OCI-LY3 (cell line): ENCODE measurements at regions not wholly inside any gene's neighbourhood (a gene's known extent, or its start where the extent isn't known, plus 50 kb on each side); places are given as distances from the start of the nearest gene placed in this dataset.

Source experiments
- EZH2phosphoT487 ChIP-seq: fragments of 200-600 bp; shearing (Covaris generic); IDR thresholded peaks from 2 replicates; pipeline ENCODE4 v1.6.1; 2018; ENCODE audit warnings: antibody characterized with exemption, mixed run types, low read depth
- TF ChIP-seq, protein P1 (sequence below): fragments of 200-600, 300-600 bp; sonication (generic); IDR thresholded peaks from 2 replicates; pipeline ENCODE4 v1.5.1; 2014; ENCODE audit warnings: antibody characterized with exemption, low read length, low read depth

DNA sequence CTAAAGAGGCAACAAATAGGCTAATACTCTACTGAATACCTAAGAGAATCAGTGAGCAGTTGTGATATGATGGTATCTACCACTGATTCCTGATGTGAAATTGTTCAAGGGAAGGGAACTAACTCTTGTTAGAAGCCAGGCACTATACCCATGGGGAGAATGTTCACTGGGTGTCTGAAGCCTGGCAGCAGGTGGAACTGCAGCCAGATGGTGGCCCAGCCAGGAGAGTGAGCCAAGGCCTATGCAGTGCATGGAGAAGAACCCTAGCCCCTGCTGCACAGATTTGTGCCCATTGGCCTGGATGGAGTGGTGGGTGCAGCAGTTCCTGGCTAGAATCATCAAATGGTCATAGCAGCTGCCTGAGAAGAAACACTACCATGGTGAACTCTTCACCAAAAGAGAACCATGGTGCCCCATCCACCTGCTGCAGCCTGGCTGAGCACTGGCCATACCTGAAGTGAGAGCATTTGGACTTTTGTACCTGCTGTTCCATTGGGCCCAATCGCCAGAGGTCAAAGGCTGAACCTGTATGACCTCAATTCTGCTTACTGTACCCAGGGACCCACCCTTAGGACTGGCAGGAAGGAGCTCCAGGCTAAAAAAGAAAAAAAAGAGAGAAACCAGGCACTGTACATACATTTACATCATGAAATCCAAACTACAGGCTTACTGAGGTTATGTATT lies 118.8 kb upstream of the IVNS1ABP start:
- TF ChIP-seq, protein P1, sequence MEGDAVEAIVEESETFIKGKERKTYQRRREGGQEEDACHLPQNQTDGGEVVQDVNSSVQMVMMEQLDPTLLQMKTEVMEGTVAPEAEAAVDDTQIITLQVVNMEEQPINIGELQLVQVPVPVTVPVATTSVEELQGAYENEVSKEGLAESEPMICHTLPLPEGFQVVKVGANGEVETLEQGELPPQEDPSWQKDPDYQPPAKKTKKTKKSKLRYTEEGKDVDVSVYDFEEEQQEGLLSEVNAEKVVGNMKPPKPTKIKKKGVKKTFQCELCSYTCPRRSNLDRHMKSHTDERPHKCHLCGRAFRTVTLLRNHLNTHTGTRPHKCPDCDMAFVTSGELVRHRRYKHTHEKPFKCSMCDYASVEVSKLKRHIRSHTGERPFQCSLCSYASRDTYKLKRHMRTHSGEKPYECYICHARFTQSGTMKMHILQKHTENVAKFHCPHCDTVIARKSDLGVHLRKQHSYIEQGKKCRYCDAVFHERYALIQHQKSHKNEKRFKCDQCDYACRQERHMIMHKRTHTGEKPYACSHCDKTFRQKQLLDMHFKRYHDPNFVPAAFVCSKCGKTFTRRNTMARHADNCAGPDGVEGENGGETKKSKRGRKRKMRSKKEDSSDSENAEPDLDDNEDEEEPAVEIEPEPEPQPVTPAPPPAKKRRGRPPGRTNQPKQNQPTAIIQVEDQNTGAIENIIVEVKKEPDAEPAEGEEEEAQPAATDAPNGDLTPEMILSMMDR: no peak
- no peak for TF ChIP-seq EZH2phosphoT487
